Lower leg skin (tissue), 3 donors: ENCODE measurements at regions not wholly inside any gene's neighbourhood (a gene's known extent, or its start where the extent isn't known, plus 50 kb on each side); places are given as distances from the start of the nearest gene placed in this dataset.

Experiments used
- CTCF ChIP-seq, 3 donors: fragments of 450-650 bp; IDR thresholded peaks; one replicate each; pipeline ENCODE4 v1.5.1; 2016; ENCODE audit warnings: antibody characterized with exemption in 3 of 3, mild to moderate bottlenecking in 3 of 3, moderate library complexity in 2 of 3
- POLR2A ChIP-seq, 2 donors: fragments of 450-650 bp; IDR thresholded peaks; one replicate each; pipeline ENCODE4 v1.6.1; 2016 to 2017; ENCODE audit warnings: antibody characterized with exemption in 2 of 2, mild to moderate bottlenecking in 1 of 2, moderate library complexity in 1 of 2

GRCh38 chr4:31645236-31645635 lies 925.1 kb downstream of the PCDH7 start:
- no peak for TF ChIP-seq CTCF (IDR thresholded peaks at IDR 0.05)
- no peak for TF ChIP-seq POLR2A (IDR thresholded peaks at IDR 0.05)
